DOHH2 (cell line): ENCODE measurements at regions not wholly inside any gene's neighbourhood (a gene's known extent, or its start where the extent isn't known, plus 50 kb on each side); places are given as distances from the start of the nearest gene placed in this dataset.

Experiments used
- H3F3A ChIP-seq: fragments of 200-600 bp; sonication (generic), shearing (Covaris generic); 2 replicates; pipeline ENCODE4 v1.6.0; 2016; ENCODE audit warnings: antibody characterized with exemption, mild to moderate bottlenecking; ENCODE audit not compliant: control insufficient read depth, insufficient read depth
- H3K27ac ChIP-seq: fragments of 200-600 bp; sonication (generic); 2 replicates; pipeline ENCODE4 v1.5.1; 2014; ENCODE audit warnings: low read depth, mild to moderate bottlenecking, low read length, moderate library complexity
- H3K27me3 ChIP-seq: fragments of 200-600 bp; sonication (generic); 2 replicates; pipeline ENCODE4 v1.6.1; 2014; ENCODE audit warnings: mild to moderate bottlenecking, low read length, mixed read lengths; ENCODE audit not compliant: control insufficient read depth
- H3K36me3 ChIP-seq: fragments of 200-600 bp; sonication (generic); 2 replicates; pipeline ENCODE4 v1.6.1; 2014; ENCODE audit warnings: mild to moderate bottlenecking, low read length, moderate library complexity, mixed read lengths; ENCODE audit not compliant: control insufficient read depth
- H3K4me1 ChIP-seq: fragments of 200-600 bp; sonication (generic); 2 replicates; pipeline ENCODE4 v1.6.1; 2014; ENCODE audit warnings: mild to moderate bottlenecking, low read length, mixed read lengths; ENCODE audit not compliant: control insufficient read depth
- H3K4me2 ChIP-seq: fragments of 200-600 bp; sonication (generic); 2 replicates; pipeline ENCODE4 v1.6.0; 2014; ENCODE audit warnings: mild to moderate bottlenecking, low read length, moderate library complexity
- H3K4me3 ChIP-seq: fragments of 200-600 bp; sonication (generic); 2 replicates; pipeline ENCODE4 v1.5.1; 2014; ENCODE audit warnings: mild to moderate bottlenecking, low read length, mixed read lengths
- H3K79me2 ChIP-seq: fragments of 200-600 bp; sonication (generic); 2 replicates; pipeline ENCODE4 v1.6.1; 2014; ENCODE audit warnings: mild to moderate bottlenecking, low read length, mixed read lengths; ENCODE audit not compliant: control insufficient read depth
- H3K9me2 ChIP-seq: fragments of 200-600 bp; sonication (generic); replicated peaks from 2 replicates; pipeline ENCODE4 v1.6.1; 2014; ENCODE audit warnings: mild to moderate bottlenecking, low read length, mixed read lengths; ENCODE audit not compliant: control insufficient read depth
- H3K9me3 ChIP-seq: fragments of 200-600 bp; sonication (generic); 2 replicates; pipeline ENCODE4 v1.6.1; 2014; ENCODE audit warnings: antibody characterized with exemption, low read length, mixed read lengths; ENCODE audit not compliant: control insufficient read depth, insufficient read depth
- H4K20me1 ChIP-seq: fragments of 200-600 bp; sonication (generic); 2 replicates; pipeline ENCODE4 v1.6.0; 2014; ENCODE audit warnings: low read depth, mild to moderate bottlenecking, antibody characterized with exemption, low read length, moderate library complexity; ENCODE audit not compliant: control insufficient read depth, insufficient read depth
- EZH2phosphoT487 ChIP-seq: fragments of 200-600 bp; sonication (generic); IDR thresholded peaks from 2 replicates; pipeline ENCODE4 v1.6.1; 2017; ENCODE audit warnings: borderline replicate concordance, mild to moderate bottlenecking, antibody characterized with exemption, low read length, moderate library complexity, mixed read lengths
- TF ChIP-seq, protein P1 (sequence below): fragments of 200-600 bp; sonication (generic); IDR thresholded peaks from one replicate; pipeline ENCODE4 v1.5.1; 2014; ENCODE audit warnings: antibody characterized with exemption, mild to moderate bottlenecking, low read depth, low read length; ENCODE audit not compliant: poor library complexity, severe bottlenecking

DNA sequence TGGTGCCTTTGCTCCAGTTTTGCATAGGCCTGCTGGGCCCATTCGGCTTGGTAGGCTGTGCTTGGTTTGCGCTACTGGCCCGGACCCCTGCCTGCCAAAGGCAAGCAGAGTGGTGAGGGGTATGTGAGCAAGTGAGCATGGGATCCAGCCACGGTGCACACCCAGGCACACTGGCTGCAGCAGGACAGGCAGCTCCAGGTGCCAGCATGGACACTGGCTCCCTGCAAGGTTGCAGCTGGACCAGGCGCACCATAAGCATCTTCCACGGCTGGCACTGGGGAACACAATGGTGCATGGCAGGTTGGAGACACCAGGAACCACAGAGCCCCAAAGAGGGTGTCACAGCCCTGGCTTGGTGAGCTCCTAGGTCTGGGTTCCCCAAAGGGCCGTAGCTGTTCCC lies 693.5 kb upstream of the PTBP2 start:
- no peak overlapping the region for H3K4me3 ChIP-seq
- no peaks in the 10 kb centered on the region for H3K79me2 ChIP-seq
- no peaks in the 10 kb centered on the region for H4K20me1 ChIP-seq
- H3K27ac ChIP-seq: no peak overlapping the region
- peaks cover 4% of the 10 kb centered on the region; the same call in 1 of the 2 replicates for H3K9me3 ChIP-seq
- no peaks in the 10 kb centered on the region for H3K9me2 ChIP-seq
- H3K4me1 ChIP-seq: no peaks in the 10 kb centered on the region
- no peaks in the 10 kb centered on the region for H3F3A ChIP-seq
- H3K27me3 ChIP-seq: no peaks in the 10 kb centered on the region
- no peaks in the 10 kb centered on the region for H3K36me3 ChIP-seq
- H3K4me2 ChIP-seq: no peak overlapping the region
- no peak for TF ChIP-seq EZH2phosphoT487
- TF ChIP-seq, protein P1, sequence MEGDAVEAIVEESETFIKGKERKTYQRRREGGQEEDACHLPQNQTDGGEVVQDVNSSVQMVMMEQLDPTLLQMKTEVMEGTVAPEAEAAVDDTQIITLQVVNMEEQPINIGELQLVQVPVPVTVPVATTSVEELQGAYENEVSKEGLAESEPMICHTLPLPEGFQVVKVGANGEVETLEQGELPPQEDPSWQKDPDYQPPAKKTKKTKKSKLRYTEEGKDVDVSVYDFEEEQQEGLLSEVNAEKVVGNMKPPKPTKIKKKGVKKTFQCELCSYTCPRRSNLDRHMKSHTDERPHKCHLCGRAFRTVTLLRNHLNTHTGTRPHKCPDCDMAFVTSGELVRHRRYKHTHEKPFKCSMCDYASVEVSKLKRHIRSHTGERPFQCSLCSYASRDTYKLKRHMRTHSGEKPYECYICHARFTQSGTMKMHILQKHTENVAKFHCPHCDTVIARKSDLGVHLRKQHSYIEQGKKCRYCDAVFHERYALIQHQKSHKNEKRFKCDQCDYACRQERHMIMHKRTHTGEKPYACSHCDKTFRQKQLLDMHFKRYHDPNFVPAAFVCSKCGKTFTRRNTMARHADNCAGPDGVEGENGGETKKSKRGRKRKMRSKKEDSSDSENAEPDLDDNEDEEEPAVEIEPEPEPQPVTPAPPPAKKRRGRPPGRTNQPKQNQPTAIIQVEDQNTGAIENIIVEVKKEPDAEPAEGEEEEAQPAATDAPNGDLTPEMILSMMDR: no peak

DNA sequence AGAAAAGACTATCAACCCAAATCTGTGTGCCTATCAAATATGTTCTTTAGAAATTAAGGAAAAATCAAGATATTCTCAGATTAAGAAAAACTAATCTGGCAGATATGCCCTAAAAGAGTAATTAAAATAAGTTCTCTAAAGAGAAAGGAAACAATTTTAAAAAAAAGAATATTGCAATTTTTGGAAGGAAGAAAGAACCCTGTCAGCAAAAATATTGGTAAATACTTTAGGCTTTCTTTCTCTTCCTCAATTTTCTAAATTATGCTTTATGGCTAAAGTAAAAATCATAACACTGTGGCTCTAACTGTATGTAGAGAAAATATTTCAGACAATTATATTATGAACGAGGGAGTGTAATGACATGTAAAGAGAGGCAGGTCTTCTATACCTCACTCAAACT lies 691.3 kb upstream of the PTBP2 start:
- H3K9me3 ChIP-seq: peaks cover 4% of the 10 kb centered on the region; the same call in 1 of the 2 replicates
- no peak for TF ChIP-seq EZH2phosphoT487
- TF ChIP-seq, protein P1: no peak
- H3F3A ChIP-seq: no peaks in the 10 kb centered on the region
- H4K20me1 ChIP-seq: no peaks in the 10 kb centered on the region
- H3K4me3 ChIP-seq: no peak overlapping the region
- no peaks in the 10 kb centered on the region for H3K9me2 ChIP-seq
- no peaks in the 10 kb centered on the region for H3K36me3 ChIP-seq
- no peak overlapping the region for H3K27ac ChIP-seq
- H3K4me1 ChIP-seq: no peaks in the 10 kb centered on the region
- no peaks in the 10 kb centered on the region for H3K79me2 ChIP-seq
- H3K4me2 ChIP-seq: no peak overlapping the region
- no peaks in the 10 kb centered on the region for H3K27me3 ChIP-seq

DNA sequence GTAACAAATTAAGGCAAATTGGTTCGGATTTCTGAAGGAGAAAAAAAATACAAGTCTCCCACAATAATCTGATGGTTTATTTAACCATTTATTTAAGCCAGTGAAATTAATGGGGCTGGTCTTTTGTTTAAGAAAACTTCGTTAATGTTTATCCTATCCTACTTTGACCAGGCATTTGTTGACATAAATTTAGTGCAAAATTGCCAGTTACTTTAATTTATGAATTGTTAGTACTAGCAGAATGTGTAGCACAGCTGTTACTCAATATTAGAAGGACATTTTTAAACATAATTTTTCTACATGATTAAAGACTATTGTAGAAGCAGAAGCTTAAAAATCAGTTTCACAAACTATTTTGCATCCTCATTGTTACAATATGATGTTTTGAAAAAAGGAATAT lies 687.6 kb upstream of the PTBP2 start:
- Histone ChIP-seq H3K4me2 (no peak overlapping the region), H4K20me1 (no peaks in the 10 kb centered on the region), H3K36me3 (no peaks in the 10 kb centered on the region), H3K27me3 (no peaks in the 10 kb centered on the region), H3K4me1 (no peaks in the 10 kb centered on the region), H3K79me2 (no peaks in the 10 kb centered on the region), H3F3A (no peaks in the 10 kb centered on the region), H3K9me3 (no peaks in the 10 kb centered on the region), H3K9me2 (no peaks in the 10 kb centered on the region; the same call in 1 of the 2 replicates), H3K27ac (no peak overlapping the region), H3K4me3 (no peak overlapping the region)
- TF ChIP-seq, protein P1: no peak
- TF ChIP-seq EZH2phosphoT487: no peak

DNA sequence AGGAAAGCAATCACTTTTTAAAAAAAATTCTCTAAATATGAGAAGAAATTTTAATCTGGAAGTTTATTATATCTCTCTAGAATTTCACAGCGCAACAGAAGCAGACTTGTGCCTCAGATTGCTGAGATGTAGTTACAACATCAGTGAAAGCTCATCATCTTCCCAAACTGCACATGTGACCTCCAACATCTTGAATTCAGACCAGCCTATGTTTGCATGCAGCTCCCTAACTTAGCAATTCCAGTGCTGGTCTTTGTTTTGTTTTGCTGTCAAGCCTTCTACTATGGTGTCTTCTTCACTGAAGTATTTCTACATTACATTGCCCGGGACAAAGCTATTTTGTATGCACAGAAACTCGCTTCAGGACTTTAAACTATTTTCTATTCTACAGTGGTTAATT lies 684.8 kb upstream of the PTBP2 start:
- H3F3A ChIP-seq: no peaks in the 10 kb centered on the region
- no peak overlapping the region for H3K4me2 ChIP-seq
- no peaks in the 10 kb centered on the region for H4K20me1 ChIP-seq
- no peak for TF ChIP-seq EZH2phosphoT487
- TF ChIP-seq, protein P1: no peak
- H3K27me3 ChIP-seq: no peaks in the 10 kb centered on the region
- no peaks in the 10 kb centered on the region for H3K4me1 ChIP-seq
- no peak overlapping the region for H3K27ac ChIP-seq
- no peaks in the 10 kb centered on the region for H3K36me3 ChIP-seq
- H3K79me2 ChIP-seq: no peaks in the 10 kb centered on the region
- no peaks in the 10 kb centered on the region; the same call in 1 of the 2 replicates for H3K9me2 ChIP-seq
- no peaks in the 10 kb centered on the region for H3K9me3 ChIP-seq
- H3K4me3 ChIP-seq: no peak overlapping the region
